Sciatic nerve (tissue), 2 donors: ENCODE measurements at regions not wholly inside any gene's neighbourhood (a gene's known extent, or its start where the extent isn't known, plus 50 kb on each side); places are given as distances from the start of the nearest gene placed in this dataset.

Source experiments
- ATAC-seq: fragments of 200-7000 bp; cut with Tn5 transposase; one replicate; pipeline ENCODE4 v1.9.1; 2020; ENCODE audit warnings: mild to moderate bottlenecking, moderate library complexity
- DNase-seq: peaks from one replicate; pipeline ENCODE4 v3.0.0-alpha.2; 2020; ENCODE audit warnings: low spot score
- intact Hi-C: fragments of 100-400 bp; cut with DNase I; formaldehyde crosslinking; loops from one replicate; pipeline ENCODE4 v1.14.2; 2022
- donor health status: DM: no; HTN: no; CAD: no.
- donor health status: DM: no; HTN: no; CAD: no.

GRCh38 chr9:99282406-99282805, 60.3 kb downstream of the SEC61B start:
- intact Hi-C loops: no loop called here
- ATAC-seq: no peak

GRCh38 chr9:99285965-99286364, 63.9 kb downstream of the SEC61B start:
- DNase-seq (no peak), ATAC-seq (no peak)
- intact Hi-C loops: no loop called here

More at GRCh38 chr9:99282406-99282805, 60.3 kb downstream of the SEC61B start:
- DNase-seq: no peak

- no peak for ATAC-seq
- intact Hi-C loops: no loop called here
- DNase-seq: no peak
These were observed 64.5 kb downstream of the SEC61B start for GRCh38 chr9:99286536-99286935.

GRCh38 chr9:99287641-99288040, 65.6 kb downstream of the SEC61B start:
- DNase-seq (no peak), ATAC-seq (no peak)
- intact Hi-C loops: no loop called here

GRCh38 chr9:99288830-99289229, 66.7 kb downstream of the SEC61B start:
- no peak for ATAC-seq
- no peak for DNase-seq
- intact Hi-C loops: no loop called here

- intact Hi-C loops: no loop called here
- ATAC-seq: no peak
- DNase-seq: no peak
These were observed 72.9 kb downstream of the SEC61B start for GRCh38 chr9:99294850-99295461.

- ATAC-seq (peak; percentile 89), DNase-seq (peak; percentile 70)
- intact Hi-C loops: no loop called here
These were observed 74.3 kb downstream of the SEC61B start for GRCh38 chr9:99296291-99296951.

GRCh38 chr9:99298614-99299013, 76.5 kb downstream of the SEC61B start:
- intact Hi-C loops: no loop called here
- DNase-seq (no peak), ATAC-seq (no peak)

GRCh38 chr9:99299211-99300102, 77.4 kb downstream of the SEC61B start:
- DNase-seq: no peak
- no peak for ATAC-seq
- intact Hi-C loops: no loop called here

- intact Hi-C loops: no loop called here
These were observed 78.0 kb downstream of the SEC61B start for GRCh38 chr9:99300103-99300439.

GRCh38 chr9:99300603-99301002, 78.5 kb downstream of the SEC61B start:
- no peak for ATAC-seq
- intact Hi-C loops: no loop called here
- DNase-seq: no peak

More at GRCh38 chr9:99300103-99300439, 78.0 kb downstream of the SEC61B start:
- ATAC-seq (no peak), DNase-seq (no peak)

- DNase-seq (no peak), ATAC-seq (no peak)
- intact Hi-C loops: no loop called here
These were observed 81.1 kb downstream of the SEC61B start for GRCh38 chr9:99303177-99303576.

- intact Hi-C loops: no loop called here
- DNase-seq (no peak), ATAC-seq (no peak)
These were observed 83.0 kb downstream of the SEC61B start for GRCh38 chr9:99305124-99305523.

GRCh38 chr9:99305820-99306811, 84.0 kb downstream of the SEC61B start:
- DNase-seq: no peak
- no peak for ATAC-seq
- intact Hi-C loops: no loop called here

GRCh38 chr9:99307851-99308250, 85.8 kb downstream of the SEC61B start:
- no peak for ATAC-seq
- intact Hi-C loops: no loop called here

GRCh38 chr9:99309141-99309939, 87.3 kb downstream of the SEC61B start:
- no peak for ATAC-seq
- no peak for DNase-seq
- intact Hi-C loops: no loop called here

More at GRCh38 chr9:99307851-99308250, 85.8 kb downstream of the SEC61B start:
- no peak for DNase-seq

- DNase-seq (no peak), ATAC-seq (no peak)
- intact Hi-C loops: no loop called here
These were observed 90.7 kb downstream of the SEC61B start for GRCh38 chr9:99312736-99313135.

GRCh38 chr9:99319048-99319447, 97.0 kb downstream of the SEC61B start:
- intact Hi-C loops: no loop called here
- ATAC-seq (no peak), DNase-seq (no peak)
